Natural killer cell (primary cell): ENCODE measurements at regions not wholly inside any gene's neighbourhood (a gene's known extent, or its start where the extent isn't known, plus 50 kb on each side); places are given as distances from the start of the nearest gene placed in this dataset.
"Not testable (repeated sequence)": the region's sequence is repeated elsewhere in the genome, so short reads cannot be mapped to it uniquely, and the experiment has no call there.

Experiments used
- ATAC-seq, 3 donors: fragments of 150-1000 bp in 2 of 3; fragments of 200-7000 bp in 1 of 3; cut with Tn5 transposase; 1 replicate in 1 of 3; 2 replicates in 2 of 3; pipeline ENCODE4 v1.10.0; 2021; ENCODE audit warnings: mild to moderate bottlenecking in 2 of 3, moderate library complexity in 2 of 3
- DNase-seq, 2 donors: peaks; one replicate each; pipeline versions ENCODE4 v3.0.0 to v3.0.0-alpha.2; 2013 to 2021; ENCODE audit warnings: mixed read lengths in 1 of 2
- H3K27ac ChIP-seq: one replicate; pipeline ENCODE4 v1.5.1; 2013; ENCODE audit warnings: mild to moderate bottlenecking, low read length
- H3K27me3 ChIP-seq: one replicate; pipeline ENCODE4 v1.6.1; 2013; ENCODE audit warnings: low read length; ENCODE audit not compliant: control insufficient read depth, insufficient read depth
- H3K36me3 ChIP-seq: one replicate; pipeline ENCODE4 v1.6.1; 2013; ENCODE audit warnings: low read length; ENCODE audit not compliant: control insufficient read depth, insufficient read depth
- H3K4me1 ChIP-seq: one replicate; pipeline ENCODE4 v1.6.1; 2013; ENCODE audit warnings: low read length; ENCODE audit not compliant: control insufficient read depth, insufficient read depth
- H3K4me3 ChIP-seq: one replicate; pipeline ENCODE4 v1.5.1; 2013; ENCODE audit warnings: low read length
- H3K9me3 ChIP-seq: one replicate; pipeline ENCODE4 v1.6.1; 2013; ENCODE audit warnings: low read length; ENCODE audit not compliant: control insufficient read depth, insufficient read depth
- H3K27ac Mint-ChIP-seq, 2 donors: one replicate each; pipeline ENCODE4 v1.8.0; 2022; ENCODE audit warnings: mild to moderate bottlenecking in 2 of 2, mixed read lengths in 2 of 2, moderate library complexity in 1 of 2
- H3K27me3 Mint-ChIP-seq, 2 donors: one replicate each; pipeline ENCODE4 v1.8.0; 2022; ENCODE audit warnings: low read depth in 2 of 2, mixed read lengths in 2 of 2
- H3K36me3 Mint-ChIP-seq: one replicate; pipeline ENCODE4 v1.8.0; 2022; ENCODE audit warnings: mixed read lengths
- H3K4me1 Mint-ChIP-seq, 2 donors: one replicate each; pipeline ENCODE4 v1.8.0; 2022; ENCODE audit warnings: mixed read lengths in 2 of 2
- H3K4me3 Mint-ChIP-seq: one replicate; pipeline ENCODE4 v1.8.0; 2022; ENCODE audit warnings: mild to moderate bottlenecking, moderate library complexity, mixed read lengths
- H3K9me3 Mint-ChIP-seq, 2 donors: one replicate each; pipeline ENCODE4 v1.8.0; 2022; ENCODE audit warnings: mixed read lengths in 2 of 2
- CTCF ChIP-seq: fragments of 200-600 bp; IDR thresholded peaks from one replicate; pipeline ENCODE4 v1.8.0; 2022; ENCODE audit warnings: antibody characterized with exemption
- WGBS: methylation state at CpG from one replicate; pipeline ENCODE4 v1.1.7; 2013; ENCODE audit warnings: missing lambda C conversion rate; ENCODE audit not compliant: insufficient coverage; 5-methylcytosine and 5-hydroxymethylcytosine counted together
- intact Hi-C: fragments of 100-400 bp; cut with micrococcal nuclease; formaldehyde crosslinking; loops from one replicate; pipeline ENCODE4 v1.14.2; 2022

- no peaks in the 10 kb centered on the region for H3K4me1 ChIP-seq
- H3K27me3 Mint-ChIP-seq: no peaks in the 10 kb centered on the region
- no peak overlapping the region for H3K4me3 ChIP-seq
- no peaks in the 10 kb centered on the region for H3K36me3 Mint-ChIP-seq
- no peak overlapping the region for H3K27ac Mint-ChIP-seq
- H3K36me3 ChIP-seq: no peaks in the 10 kb centered on the region
- peaks cover 0 to 3% of the 10 kb centered on the region in 2 donors for H3K9me3 Mint-ChIP-seq
- no peak overlapping the region for H3K4me3 Mint-ChIP-seq
- ATAC-seq (no peak), DNase-seq (no peak)
- TF ChIP-seq CTCF: no peak
- H3K27me3 ChIP-seq: no peaks in the 10 kb centered on the region
- H3K9me3 ChIP-seq: no peaks in the 10 kb centered on the region
- H3K4me1 Mint-ChIP-seq: no peaks in the 10 kb centered on the region
- 95% methylated on average over 8 of the region's 8 CpGs for WGBS
- H3K27ac ChIP-seq: no peak overlapping the region
- intact Hi-C loops: loop anchor here (10.0 kb wide), 1 partner anchor 55 kb away; no protein-coding TSS in a partner anchor
Measured at GRCh38 chrX:56029691-56030090, 202.5 kb upstream of the KLF8 start.

DNA sequence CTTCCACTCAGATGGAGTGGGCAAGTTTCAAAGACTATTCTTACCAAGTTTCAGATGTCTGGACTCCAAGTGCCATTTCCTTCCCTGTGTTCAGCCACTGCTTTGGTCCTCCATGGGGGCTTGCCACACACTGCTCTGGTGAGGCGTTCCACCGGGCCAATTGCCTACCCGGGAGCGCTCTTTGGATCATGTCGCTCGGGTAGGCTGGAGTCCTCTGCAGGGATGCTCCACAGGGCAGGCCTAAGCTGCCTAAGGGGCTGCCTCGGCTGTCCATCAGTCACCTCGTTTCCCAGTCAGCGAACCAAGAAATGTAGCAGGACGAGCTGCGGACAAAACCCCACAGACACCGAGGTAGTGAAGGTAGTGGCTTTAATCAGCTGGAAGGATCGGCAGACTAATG lies 200.7 kb upstream of the KLF8 start:
- H3K4me3 Mint-ChIP-seq: no peak overlapping the region
- Histone ChIP-seq H3K4me1 (no peaks in the 10 kb centered on the region), H3K36me3 (no peaks in the 10 kb centered on the region), H3K9me3 (no peaks in the 10 kb centered on the region), H3K4me3 (no peak overlapping the region), H3K27me3 (no peaks in the 10 kb centered on the region), H3K27ac (no peak overlapping the region)
- DNase-seq (no peak), ATAC-seq (no peak)
- peaks cover 0 to 3% of the 10 kb centered on the region in 2 donors for H3K9me3 Mint-ChIP-seq
- H3K4me1 Mint-ChIP-seq: no peaks in the 10 kb centered on the region
- no peaks in the 10 kb centered on the region for H3K27me3 Mint-ChIP-seq
- no peak overlapping the region for H3K27ac Mint-ChIP-seq
- intact Hi-C loops: loop anchor here (10.0 kb wide), 1 partner anchor 53 kb away; no protein-coding TSS in a partner anchor
- no peak for TF ChIP-seq CTCF
- no peaks in the 10 kb centered on the region for H3K36me3 Mint-ChIP-seq
- 95% methylated on average over 13 of the region's 13 CpGs for WGBS

DNA sequence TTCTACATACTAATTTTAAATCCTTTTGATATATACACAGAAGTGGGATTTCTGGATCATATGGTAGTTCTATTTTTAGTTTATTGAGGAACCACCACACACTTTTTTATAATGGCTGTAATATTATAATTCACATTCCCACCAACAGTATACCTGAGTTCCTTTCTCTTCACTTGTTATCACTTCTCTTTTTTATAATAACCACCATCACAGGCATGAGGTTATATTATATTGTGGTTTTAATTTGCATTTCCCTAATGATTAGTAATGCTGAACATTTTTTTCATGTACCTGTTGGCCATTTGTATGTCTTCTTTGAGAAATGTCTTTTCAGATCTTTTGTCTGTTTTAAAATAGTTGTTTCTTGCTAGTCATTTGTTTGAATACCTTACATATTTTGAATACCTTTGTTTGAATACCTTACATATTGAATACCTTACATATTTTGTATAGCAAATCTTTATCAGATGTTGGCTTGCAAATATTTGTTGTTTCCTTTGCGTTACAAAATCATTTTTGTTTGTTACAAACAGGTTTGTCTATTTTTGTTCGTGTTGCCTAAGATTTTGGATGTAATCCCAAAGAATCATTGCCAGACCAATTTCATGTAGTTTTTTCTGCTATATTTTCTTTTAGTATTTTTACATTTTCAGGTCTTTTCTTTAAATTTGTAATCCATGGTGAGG lies 198.5 kb upstream of the KLF8 start:
- Mint-ChIP-seq H3K9me3 (peaks cover 0 to 3% of the 10 kb centered on the region in 2 donors), H3K4me3 (no peak overlapping the region), H3K4me1 (no peaks in the 10 kb centered on the region), H3K36me3 (no peaks in the 10 kb centered on the region), H3K27me3 (no peaks in the 10 kb centered on the region), H3K27ac (no peak overlapping the region)
- H3K4me1 ChIP-seq: no peaks in the 10 kb centered on the region
- no peak overlapping the region for H3K4me3 ChIP-seq
- no peak for TF ChIP-seq CTCF
- no peaks in the 10 kb centered on the region for H3K9me3 ChIP-seq
- H3K27ac ChIP-seq: no peak overlapping the region
- DNase-seq (no peak), ATAC-seq (no peak)
- intact Hi-C loops: loop anchor here (10.0 kb wide), 1 partner anchor 51 kb away; no protein-coding TSS in a partner anchor
- H3K36me3 ChIP-seq: no peaks in the 10 kb centered on the region
- WGBS: 80% methylated on average over 1 of the region's 2 CpGs
- H3K27me3 ChIP-seq: no peaks in the 10 kb centered on the region

GRCh38 chrX:56052673-56053330 lies 179.4 kb upstream of the KLF8 start:
- peaks cover 0 to 16% of the 10 kb centered on the region in 2 donors for H3K27me3 Mint-ChIP-seq
- ATAC-seq, H3K4me3 ChIP-seq, H3K36me3 ChIP-seq, DNase-seq, H3K4me3 Mint-ChIP-seq, H3K27ac ChIP-seq, H3K4me1 ChIP-seq, H3K27me3 ChIP-seq, H3K27ac Mint-ChIP-seq, H3K4me1 Mint-ChIP-seq, intact Hi-C loops: not testable (repeated sequence)
- peaks cover 8 to 19% of the 10 kb centered on the region in 2 donors for H3K9me3 Mint-ChIP-seq
- H3K9me3 ChIP-seq: peaks cover 13% of the 10 kb centered on the region
- 91% methylated on average over 20 of the region's 22 CpGs for WGBS
- peaks cover 16% of the 10 kb centered on the region for H3K36me3 Mint-ChIP-seq
